ENCODE measurements at regions not wholly inside any gene's neighbourhood (a gene's known extent, or its start where the extent isn't known, plus 50 kb on each side); places are given as distances from the start of the nearest gene placed in this dataset.
"Not testable (repeated sequence)": the region's sequence is repeated elsewhere in the genome, so short reads cannot be mapped to it uniquely, and the experiment has no call there.

GRCh38 chr5:53259176-53259575, 149.6 kb upstream of the MOCS2 start:
- no peak overlapping the region for H3K4me3 ChIP-seq (ENCODE audit: low read depth, low read length)
- H3K27ac Mint-ChIP-seq, result no peak overlapping the region
- no peaks in the 10 kb centered on the region for H3K36me3 ChIP-seq (ENCODE audit: control insufficient read depth, insufficient read depth, low read length)
- H3K4me1 ChIP-seq (ENCODE audit: control insufficient read depth, insufficient read depth, low read length, poor library complexity, severe bottlenecking), result no peaks in the 10 kb centered on the region
- no peaks in the 10 kb centered on the region for H3K4me1 Mint-ChIP-seq
- ATAC-seq (ENCODE audit: low read depth in 2 of 2), result no peak
- H3K9me3 Mint-ChIP-seq, result peaks cover 0 to 6% (median 3%) of the 10 kb centered on the region in 7 donors
- peaks cover 1% of the 10 kb centered on the region for H3K27me3 ChIP-seq (ENCODE audit: control insufficient read depth, insufficient read depth, low read length)
- H3K27ac ChIP-seq (ENCODE audit: insufficient read depth, low read length, poor library complexity, severe bottlenecking), result no peak overlapping the region
- peaks cover 2% of the 10 kb centered on the region for H3K27me3 Mint-ChIP-seq
- H3K9me3 ChIP-seq (ENCODE audit: control insufficient read depth in 2 of 2, low read length in 2 of 2), result no peaks in the 10 kb centered on the region
- no peak for DNase-seq
- H3K4me3 Mint-ChIP-seq, result no peak overlapping the region
- H3K36me3 Mint-ChIP-seq, result no peaks in the 10 kb centered on the region

- Mint-ChIP-seq H3K27ac (no peak overlapping the region), H3K4me3 (no peak overlapping the region), H3K36me3 (no peaks in the 10 kb centered on the region), H3K9me3 (peaks cover 0 to 6% (median 3%) of the 10 kb centered on the region in 7 donors), H3K27me3 (no peaks in the 10 kb centered on the region), H3K4me1 (no peaks in the 10 kb centered on the region)
- ATAC-seq (ENCODE audit: low read depth in 2 of 2) (no peak), DNase-seq (no peak)
- no peak overlapping the region for H3K27ac ChIP-seq (ENCODE audit: insufficient read depth, low read length, poor library complexity, severe bottlenecking)
- no peak overlapping the region for H3K4me3 ChIP-seq (ENCODE audit: low read depth, low read length)
- no peaks in the 10 kb centered on the region for H3K4me1 ChIP-seq (ENCODE audit: control insufficient read depth, insufficient read depth, low read length, poor library complexity, severe bottlenecking)
- no peaks in the 10 kb centered on the region for H3K9me3 ChIP-seq (ENCODE audit: control insufficient read depth in 2 of 2, low read length in 2 of 2)
- H3K36me3 ChIP-seq (ENCODE audit: control insufficient read depth, insufficient read depth, low read length), result no peaks in the 10 kb centered on the region
- H3K27me3 ChIP-seq (ENCODE audit: control insufficient read depth, insufficient read depth, low read length), result peaks cover 1% of the 10 kb centered on the region
Measured at GRCh38 chr5:53260446-53260845, 150.9 kb upstream of the MOCS2 start.

- Histone ChIP-seq H3K27me3 (ENCODE audit: control insufficient read depth, insufficient read depth, low read length) (peaks cover 1% of the 10 kb centered on the region), H3K4me1 (ENCODE audit: control insufficient read depth, insufficient read depth, low read length, poor library complexity, severe bottlenecking) (no peaks in the 10 kb centered on the region), H3K36me3 (ENCODE audit: control insufficient read depth, insufficient read depth, low read length) (no peaks in the 10 kb centered on the region), H3K27ac (ENCODE audit: insufficient read depth, low read length, poor library complexity, severe bottlenecking) (no peak overlapping the region), H3K4me3 (ENCODE audit: low read depth, low read length) (no peak overlapping the region), H3K9me3 (ENCODE audit: control insufficient read depth in 2 of 2, low read length in 2 of 2) (no peaks in the 10 kb centered on the region)
- peaks cover 0 to 6% (median 3%) of the 10 kb centered on the region in 7 donors for H3K9me3 Mint-ChIP-seq
- H3K27me3 Mint-ChIP-seq, result no peaks in the 10 kb centered on the region
- H3K27ac Mint-ChIP-seq, result no peak overlapping the region
- ATAC-seq (ENCODE audit: low read depth in 2 of 2), result no peak
- DNase-seq, result no peak
- no peaks in the 10 kb centered on the region for H3K4me1 Mint-ChIP-seq
- no peak overlapping the region for H3K4me3 Mint-ChIP-seq
- no peaks in the 10 kb centered on the region for H3K36me3 Mint-ChIP-seq
Measured at GRCh38 chr5:53261245-53261644, 151.7 kb upstream of the MOCS2 start.

- Mint-ChIP-seq H3K4me1 (no peaks in the 10 kb centered on the region), H3K27me3 (no peaks in the 10 kb centered on the region), H3K36me3 (no peaks in the 10 kb centered on the region), H3K9me3 (peaks cover 0 to 6% (median 0%) of the 10 kb centered on the region in 7 donors), H3K4me3 (no peak overlapping the region), H3K27ac (no peak overlapping the region)
- Histone ChIP-seq H3K4me1 (ENCODE audit: control insufficient read depth, insufficient read depth, low read length, poor library complexity, severe bottlenecking) (no peaks in the 10 kb centered on the region), H3K27me3 (ENCODE audit: control insufficient read depth, insufficient read depth, low read length) (peaks cover 1% of the 10 kb centered on the region), H3K27ac (ENCODE audit: insufficient read depth, low read length, poor library complexity, severe bottlenecking) (no peak overlapping the region), H3K4me3 (ENCODE audit: low read depth, low read length) (no peak overlapping the region), H3K9me3 (ENCODE audit: control insufficient read depth in 2 of 2, low read length in 2 of 2) (no peaks in the 10 kb centered on the region), H3K36me3 (ENCODE audit: control insufficient read depth, insufficient read depth, low read length) (no peaks in the 10 kb centered on the region)
- no peak for ATAC-seq (ENCODE audit: low read depth in 2 of 2)
- DNase-seq, result no peak
Measured at GRCh38 chr5:53262348-53262970, 152.9 kb upstream of the MOCS2 start.

GRCh38 chr5:53263151-53263550, 153.6 kb upstream of the MOCS2 start:
- H3K9me3 Mint-ChIP-seq, result peaks cover 0 to 5% (median 1%) of the 10 kb centered on the region in 7 donors
- Histone ChIP-seq H3K4me3 (ENCODE audit: low read depth, low read length) (no peak overlapping the region), H3K27ac (ENCODE audit: insufficient read depth, low read length, poor library complexity, severe bottlenecking) (no peak overlapping the region), H3K27me3 (ENCODE audit: control insufficient read depth, insufficient read depth, low read length) (peaks cover 1% of the 10 kb centered on the region), H3K9me3 (ENCODE audit: control insufficient read depth in 2 of 2, low read length in 2 of 2) (no peaks in the 10 kb centered on the region), H3K4me1 (ENCODE audit: control insufficient read depth, insufficient read depth, low read length, poor library complexity, severe bottlenecking) (no peaks in the 10 kb centered on the region), H3K36me3 (ENCODE audit: control insufficient read depth, insufficient read depth, low read length) (no peaks in the 10 kb centered on the region)
- H3K36me3 Mint-ChIP-seq, result no peaks in the 10 kb centered on the region
- H3K4me3 Mint-ChIP-seq, result no peak overlapping the region
- no peak for DNase-seq
- no peaks in the 10 kb centered on the region for H3K27me3 Mint-ChIP-seq
- ATAC-seq (ENCODE audit: low read depth in 2 of 2), result no peak
- no peaks in the 10 kb centered on the region for H3K4me1 Mint-ChIP-seq
- no peak overlapping the region for H3K27ac Mint-ChIP-seq

GRCh38 chr5:53265043-53265442, 155.5 kb upstream of the MOCS2 start:
- H3K9me3 ChIP-seq (ENCODE audit: control insufficient read depth in 2 of 2, low read length in 2 of 2), result no peaks in the 10 kb centered on the region
- H3K27me3 ChIP-seq (ENCODE audit: control insufficient read depth, insufficient read depth, low read length), result peaks cover 1% of the 10 kb centered on the region
- Mint-ChIP-seq H3K4me3 (no peak overlapping the region), H3K27me3 (no peaks in the 10 kb centered on the region), H3K27ac (no peak overlapping the region), H3K4me1 (no peaks in the 10 kb centered on the region), H3K9me3 (peaks cover 0 to 5% (median 1%) of the 10 kb centered on the region in 7 donors), H3K36me3 (no peaks in the 10 kb centered on the region)
- H3K4me3 ChIP-seq (ENCODE audit: low read depth, low read length), result no peak overlapping the region
- H3K36me3 ChIP-seq (ENCODE audit: control insufficient read depth, insufficient read depth, low read length), result no peaks in the 10 kb centered on the region
- DNase-seq (no peak), ATAC-seq (ENCODE audit: low read depth in 2 of 2) (no peak)
- no peaks in the 10 kb centered on the region for H3K4me1 ChIP-seq (ENCODE audit: control insufficient read depth, insufficient read depth, low read length, poor library complexity, severe bottlenecking)
- H3K27ac ChIP-seq (ENCODE audit: insufficient read depth, low read length, poor library complexity, severe bottlenecking), result no peak overlapping the region

- H3K4me3 Mint-ChIP-seq; H3K27me3 Mint-ChIP-seq; H3K27ac ChIP-seq (ENCODE audit: insufficient read depth, low read length, poor library complexity, severe bottlenecking); H3K9me3 ChIP-seq (ENCODE audit: control insufficient read depth in 2 of 2, low read length in 2 of 2); DNase-seq; H3K9me3 Mint-ChIP-seq; H3K4me1 Mint-ChIP-seq; H3K36me3 ChIP-seq (ENCODE audit: control insufficient read depth, insufficient read depth, low read length); H3K4me3 ChIP-seq (ENCODE audit: low read depth, low read length); H3K4me1 ChIP-seq (ENCODE audit: control insufficient read depth, insufficient read depth, low read length, poor library complexity, severe bottlenecking); H3K27ac Mint-ChIP-seq; H3K27me3 ChIP-seq (ENCODE audit: control insufficient read depth, insufficient read depth, low read length); ATAC-seq (ENCODE audit: low read depth in 2 of 2); H3K36me3 Mint-ChIP-seq: not testable (repeated sequence)
Measured at GRCh38 chr5:53268241-53268640, 158.7 kb upstream of the MOCS2 start.

- H3K4me3 Mint-ChIP-seq, result no peak overlapping the region
- H3K27ac Mint-ChIP-seq, result no peak overlapping the region
- no peaks in the 10 kb centered on the region for H3K36me3 ChIP-seq (ENCODE audit: control insufficient read depth, insufficient read depth, low read length)
- DNase-seq (no peak), ATAC-seq (ENCODE audit: low read depth in 2 of 2) (no peak)
- no peaks in the 10 kb centered on the region for H3K36me3 Mint-ChIP-seq
- no peaks in the 10 kb centered on the region for H3K27me3 ChIP-seq (ENCODE audit: control insufficient read depth, insufficient read depth, low read length)
- H3K4me3 ChIP-seq (ENCODE audit: low read depth, low read length), result no peak overlapping the region
- H3K27me3 Mint-ChIP-seq, result no peaks in the 10 kb centered on the region
- H3K9me3 ChIP-seq (ENCODE audit: control insufficient read depth in 2 of 2, low read length in 2 of 2), result no peaks in the 10 kb centered on the region
- no peaks in the 10 kb centered on the region for H3K4me1 ChIP-seq (ENCODE audit: control insufficient read depth, insufficient read depth, low read length, poor library complexity, severe bottlenecking)
- peaks cover 0 to 3% (median 1%) of the 10 kb centered on the region in 7 donors for H3K9me3 Mint-ChIP-seq
- no peak overlapping the region for H3K27ac ChIP-seq (ENCODE audit: insufficient read depth, low read length, poor library complexity, severe bottlenecking)
- no peaks in the 10 kb centered on the region for H3K4me1 Mint-ChIP-seq
Measured at GRCh38 chr5:53275666-53276065, 166.1 kb upstream of the MOCS2 start.

Measured in CD4-positive, CD25-positive, alpha-beta regulatory T cell (primary cell).